Sciatic nerve (tissue), 2 donors: ENCODE measurements at regions not wholly inside any gene's neighbourhood (a gene's known extent, or its start where the extent isn't known, plus 50 kb on each side); places are given as distances from the start of the nearest gene placed in this dataset.

Source experiments
- ATAC-seq: fragments of 200-7000 bp; cut with Tn5 transposase; one replicate; pipeline ENCODE4 v1.9.1; 2020; ENCODE audit warnings: mild to moderate bottlenecking, moderate library complexity
- DNase-seq: peaks from one replicate; pipeline ENCODE4 v3.0.0-alpha.2; 2020; ENCODE audit warnings: low spot score
- intact Hi-C: fragments of 100-400 bp; cut with DNase I; formaldehyde crosslinking; loops from one replicate; pipeline ENCODE4 v1.14.2; 2022
- donor health status: DM: no; HTN: no; CAD: no.
- donor health status: DM: no; HTN: no; CAD: no.

GRCh38 chr1:239717097-239717917, 330.9 kb downstream of the CHRM3 start:
- intact Hi-C loops = no loop called here

GRCh38 chr1:239717918-239718184, 331.5 kb downstream of the CHRM3 start:
- DNase-seq (no peak), ATAC-seq (no peak)
- intact Hi-C loops = no loop called here

More at GRCh38 chr1:239717097-239717917, 330.9 kb downstream of the CHRM3 start:
- no peak for ATAC-seq
- DNase-seq = no peak

GRCh38 chr1:239718571-239718970, 332.2 kb downstream of the CHRM3 start:
- ATAC-seq = no peak
- DNase-seq = no peak
- intact Hi-C loops = no loop called here

GRCh38 chr1:239718997-239719628, 332.7 kb downstream of the CHRM3 start:
- no peak for DNase-seq
- no peak for ATAC-seq
- intact Hi-C loops = no loop called here

GRCh38 chr1:239719642-239720258, 333.4 kb downstream of the CHRM3 start:
- ATAC-seq (no peak), DNase-seq (no peak)
- intact Hi-C loops = no loop called here

- intact Hi-C loops = no loop called here
- no peak for ATAC-seq
- no peak for DNase-seq
These were observed 335.7 kb downstream of the CHRM3 start for GRCh38 chr1:239722035-239722434.

GRCh38 chr1:239723776-239724367, 337.5 kb downstream of the CHRM3 start:
- no peak for DNase-seq
- ATAC-seq = no peak
- intact Hi-C loops = no loop called here

- intact Hi-C loops = no loop called here
- ATAC-seq = no peak
- no peak for DNase-seq
These were observed 339.0 kb downstream of the CHRM3 start for GRCh38 chr1:239725371-239725770.

- DNase-seq (no peak), ATAC-seq (no peak)
- intact Hi-C loops = no loop called here
These were observed 339.6 kb downstream of the CHRM3 start for GRCh38 chr1:239725933-239726332.

GRCh38 chr1:239730378-239730777, 344.0 kb downstream of the CHRM3 start:
- intact Hi-C loops = no loop called here
- ATAC-seq = no peak
- no peak for DNase-seq

GRCh38 chr1:239731082-239731748, 344.8 kb downstream of the CHRM3 start:
- intact Hi-C loops = no loop called here
- DNase-seq (no peak), ATAC-seq (no peak)

GRCh38 chr1:239732770-239733169, 346.4 kb downstream of the CHRM3 start:
- intact Hi-C loops = no loop called here
- ATAC-seq = no peak

GRCh38 chr1:239733995-239734394, 347.6 kb downstream of the CHRM3 start:
- no peak for ATAC-seq
- no peak for DNase-seq

More at GRCh38 chr1:239732770-239733169, 346.4 kb downstream of the CHRM3 start:
- no peak for DNase-seq

GRCh38 chr1:239735111-239735510, 348.7 kb downstream of the CHRM3 start:
- ATAC-seq (no peak), DNase-seq (no peak)
- intact Hi-C loops = no loop called here

More at GRCh38 chr1:239733995-239734394, 347.6 kb downstream of the CHRM3 start:
- intact Hi-C loops = no loop called here

GRCh38 chr1:239736479-239736878, 350.1 kb downstream of the CHRM3 start:
- DNase-seq (no peak), ATAC-seq (no peak)
- intact Hi-C loops = no loop called here

- DNase-seq (no peak), ATAC-seq (no peak)
- intact Hi-C loops = no loop called here
These were observed 352.3 kb upstream of the FMN2 start for GRCh38 chr1:239739375-239739774.

- intact Hi-C loops = no loop called here
- no peak for ATAC-seq
- no peak for DNase-seq
These were observed 351.8 kb upstream of the FMN2 start for GRCh38 chr1:239739919-239740318.

- intact Hi-C loops = no loop called here
- ATAC-seq (no peak), DNase-seq (no peak)
These were observed 349.1 kb upstream of the FMN2 start for GRCh38 chr1:239742416-239743109.

- intact Hi-C loops = no loop called here
- ATAC-seq (no peak), DNase-seq (no peak)
These were observed 346.8 kb upstream of the FMN2 start for GRCh38 chr1:239744851-239745250.
